Glutamatergic neuron (in vitro differentiated cells): ENCODE measurements at regions not wholly inside any gene's neighbourhood (a gene's known extent, or its start where the extent isn't known, plus 50 kb on each side); places are given as distances from the start of the nearest gene placed in this dataset.

Experiments used
- DNase-seq: peaks from one replicate; pipeline ENCODE4 v3.0.0; 2022
- H3K27ac Mint-ChIP-seq: one replicate; pipeline ENCODE4 v1.8.0; 2020; ENCODE audit warnings: mild to moderate bottlenecking, mixed read lengths, inconsistent platforms; ENCODE audit not compliant: unreplicated experiment
- H3K27me3 Mint-ChIP-seq: one replicate; pipeline ENCODE4 v1.8.0; 2020; ENCODE audit warnings: mild to moderate bottlenecking, moderate library complexity, mixed read lengths, inconsistent platforms; ENCODE audit not compliant: unreplicated experiment
- H3K36me3 Mint-ChIP-seq: one replicate; pipeline ENCODE4 v1.8.0; 2020; ENCODE audit warnings: mild to moderate bottlenecking, mixed read lengths, inconsistent platforms; ENCODE audit not compliant: unreplicated experiment
- H3K4me1 Mint-ChIP-seq: one replicate; pipeline ENCODE4 v1.8.0; 2020; ENCODE audit warnings: mild to moderate bottlenecking, low read depth, mixed read lengths, inconsistent platforms; ENCODE audit not compliant: unreplicated experiment
- H3K4me3 Mint-ChIP-seq: one replicate; pipeline ENCODE4 v1.8.0; 2020; ENCODE audit warnings: mild to moderate bottlenecking, mixed read lengths, inconsistent platforms; ENCODE audit not compliant: unreplicated experiment
- H3K9me3 Mint-ChIP-seq: one replicate; pipeline ENCODE4 v1.8.0; 2020; ENCODE audit warnings: mild to moderate bottlenecking, moderate library complexity, mixed read lengths, inconsistent platforms; ENCODE audit not compliant: unreplicated experiment
- CTCF ChIP-seq: fragments of 200-600 bp; sonication (generic); IDR thresholded peaks from one replicate; pipeline ENCODE4 v1.5.0; 2021; ENCODE audit not compliant: partially characterized antibody, unreplicated experiment

DNA sequence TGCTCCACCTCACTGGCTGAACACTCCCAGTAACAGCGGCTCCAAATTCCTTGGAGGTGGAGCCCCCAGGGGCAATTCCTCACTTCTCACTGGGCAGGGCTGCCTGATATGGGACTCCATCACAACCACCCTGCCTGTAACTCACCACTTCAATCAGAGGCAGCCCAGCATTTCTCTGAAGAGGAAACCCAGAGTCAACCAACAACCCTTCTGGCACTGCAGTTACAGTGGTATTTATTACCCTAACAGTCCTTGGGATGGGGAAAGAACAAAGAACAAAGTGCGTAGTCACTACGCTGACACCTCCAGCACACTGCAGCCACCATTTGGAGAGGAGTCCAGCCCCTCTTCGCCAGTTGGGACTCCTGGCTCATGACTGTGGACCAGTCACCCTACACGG lies 85.7 kb upstream of the GALNT13 start:
- no peaks in the 10 kb centered on the region for H3K9me3 Mint-ChIP-seq
- H3K27ac Mint-ChIP-seq, result no peak overlapping the region
- no peaks in the 10 kb centered on the region for H3K36me3 Mint-ChIP-seq
- no peak for TF ChIP-seq CTCF
- no peaks in the 10 kb centered on the region for H3K27me3 Mint-ChIP-seq
- H3K4me3 Mint-ChIP-seq, result no peak overlapping the region
- no peaks in the 10 kb centered on the region for H3K4me1 Mint-ChIP-seq
- no peak for DNase-seq

- Mint-ChIP-seq H3K4me3 (no peak overlapping the region), H3K4me1 (no peaks in the 10 kb centered on the region), H3K27me3 (no peaks in the 10 kb centered on the region), H3K27ac (no peak overlapping the region), H3K36me3 (no peaks in the 10 kb centered on the region), H3K9me3 (no peaks in the 10 kb centered on the region)
- no peak for TF ChIP-seq CTCF
- DNase-seq, result no peak
These were observed 84.1 kb upstream of the GALNT13 start for GRCh38 chr2:153787612-153788011.

- DNase-seq, result no peak
- no peak for TF ChIP-seq CTCF
- Mint-ChIP-seq H3K9me3 (no peaks in the 10 kb centered on the region), H3K4me1 (no peaks in the 10 kb centered on the region), H3K4me3 (no peak overlapping the region), H3K27ac (no peak overlapping the region), H3K36me3 (no peaks in the 10 kb centered on the region), H3K27me3 (no peaks in the 10 kb centered on the region)
These were observed 69.1 kb upstream of the GALNT13 start for GRCh38 chr2:153802671-153803070.

- no peaks in the 10 kb centered on the region for H3K4me1 Mint-ChIP-seq
- TF ChIP-seq CTCF, result no peak
- no peak for DNase-seq
- no peak overlapping the region for H3K4me3 Mint-ChIP-seq
- H3K9me3 Mint-ChIP-seq, result no peaks in the 10 kb centered on the region
- H3K27ac Mint-ChIP-seq, result no peak overlapping the region
- H3K36me3 Mint-ChIP-seq, result no peaks in the 10 kb centered on the region
- H3K27me3 Mint-ChIP-seq, result no peaks in the 10 kb centered on the region
These were observed 63.0 kb upstream of the GALNT13 start for GRCh38 chr2:153808679-153809078.

GRCh38 chr2:153811516-153811915 lies 60.2 kb upstream of the GALNT13 start:
- no peak overlapping the region for H3K27ac Mint-ChIP-seq
- no peak overlapping the region for H3K4me3 Mint-ChIP-seq
- H3K36me3 Mint-ChIP-seq, result no peaks in the 10 kb centered on the region
- peaks cover 1% of the 10 kb centered on the region for H3K27me3 Mint-ChIP-seq
- no peaks in the 10 kb centered on the region for H3K4me1 Mint-ChIP-seq
- no peaks in the 10 kb centered on the region for H3K9me3 Mint-ChIP-seq
- TF ChIP-seq CTCF, result no peak
- DNase-seq, result no peak
